ENCODE measurements at regions not wholly inside any gene's neighbourhood (a gene's known extent, or its start where the extent isn't known, plus 50 kb on each side); places are given as distances from the start of the nearest gene placed in this dataset.

- no peaks in the 10 kb centered on the region for H3K27me3 ChIP-seq
- intact Hi-C loops (cut with DNase I): no loop called here
- H3K9me3 ChIP-seq: no peaks in the 10 kb centered on the region
- no peak overlapping the region for H3K4me3 ChIP-seq
- H3K27ac ChIP-seq: no peak overlapping the region
- H3K36me3 ChIP-seq: no peaks in the 10 kb centered on the region
- no peaks in the 10 kb centered on the region for H3K4me1 ChIP-seq
- TF ChIP-seq POLR2A (IDR thresholded peaks at IDR 0.05) (no peak), CTCF (IDR thresholded peaks at IDR 0.05) (no peak), POLR2AphosphoS5 (IDR thresholded peaks at IDR 0.05; ENCODE audit: insufficient read depth in 1 of 2, low read depth in 1 of 2) (no peak)
- no peak for DNase-seq (ENCODE audit: extremely low spot score in 2 of 2)
These were observed 430.3 kb downstream of the TFAP2A start for GRCh38 chr6:9984607-9985006.

- intact Hi-C loops (cut with DNase I): no loop called here
- no peak for DNase-seq (ENCODE audit: extremely low spot score in 2 of 2)
- TF ChIP-seq POLR2A (IDR thresholded peaks at IDR 0.05) (no peak), CTCF (IDR thresholded peaks at IDR 0.05) (no peak), POLR2AphosphoS5 (IDR thresholded peaks at IDR 0.05; ENCODE audit: insufficient read depth in 1 of 2, low read depth in 1 of 2) (no peak)
- H3K27me3 ChIP-seq: no peaks in the 10 kb centered on the region
- H3K27ac ChIP-seq: no peak overlapping the region
- no peak overlapping the region for H3K4me3 ChIP-seq
- no peaks in the 10 kb centered on the region for H3K4me1 ChIP-seq
- H3K9me3 ChIP-seq: no peaks in the 10 kb centered on the region
- H3K36me3 ChIP-seq: no peaks in the 10 kb centered on the region
These were observed 431.7 kb downstream of the TFAP2A start for GRCh38 chr6:9983168-9983567.

GRCh38 chr6:9982215-9982614 lies 432.7 kb downstream of the TFAP2A start:
- intact Hi-C loops (cut with DNase I): no loop called here
- DNase-seq (ENCODE audit: extremely low spot score in 2 of 2): no peak
- Histone ChIP-seq H3K27me3 (no peaks in the 10 kb centered on the region), H3K9me3 (no peaks in the 10 kb centered on the region), H3K4me3 (no peak overlapping the region), H3K4me1 (no peaks in the 10 kb centered on the region), H3K27ac (no peak overlapping the region), H3K36me3 (no peaks in the 10 kb centered on the region)
- TF ChIP-seq POLR2AphosphoS5 (IDR thresholded peaks at IDR 0.05; ENCODE audit: insufficient read depth in 1 of 2, low read depth in 1 of 2): no peak
- TF ChIP-seq CTCF (IDR thresholded peaks at IDR 0.05): no peak
- no peak for TF ChIP-seq POLR2A (IDR thresholded peaks at IDR 0.05)

- H3K9me3 ChIP-seq: no peaks in the 10 kb centered on the region
- no peak overlapping the region for H3K27ac ChIP-seq
- no peaks in the 10 kb centered on the region for H3K36me3 ChIP-seq
- H3K27me3 ChIP-seq: no peaks in the 10 kb centered on the region
- TF ChIP-seq POLR2A (IDR thresholded peaks at IDR 0.05): no peak
- TF ChIP-seq POLR2AphosphoS5 (IDR thresholded peaks at IDR 0.05; ENCODE audit: insufficient read depth in 1 of 2, low read depth in 1 of 2): no peak
- no peak for TF ChIP-seq CTCF (IDR thresholded peaks at IDR 0.05)
- intact Hi-C loops (cut with DNase I): no loop called here
- DNase-seq (ENCODE audit: extremely low spot score in 2 of 2): no peak
- no peaks in the 10 kb centered on the region for H3K4me1 ChIP-seq
- no peak overlapping the region for H3K4me3 ChIP-seq
These were observed 434.9 kb downstream of the TFAP2A start for GRCh38 chr6:9979996-9980395.

GRCh38 chr6:9978480-9978879 lies 436.4 kb downstream of the TFAP2A start:
- TF ChIP-seq POLR2A (IDR thresholded peaks at IDR 0.05) (no peak), POLR2AphosphoS5 (IDR thresholded peaks at IDR 0.05; ENCODE audit: insufficient read depth in 1 of 2, low read depth in 1 of 2) (no peak), CTCF (IDR thresholded peaks at IDR 0.05) (no peak)
- intact Hi-C loops (cut with DNase I): no loop called here

More at GRCh38 chr6:9978480-9978879, 436.4 kb downstream of the TFAP2A start:
- H3K4me1 ChIP-seq: no peaks in the 10 kb centered on the region
- no peaks in the 10 kb centered on the region for H3K9me3 ChIP-seq
- DNase-seq (ENCODE audit: extremely low spot score in 2 of 2): no peak
- no peak overlapping the region for H3K27ac ChIP-seq
- no peak overlapping the region for H3K4me3 ChIP-seq
- H3K36me3 ChIP-seq: no peaks in the 10 kb centered on the region
- H3K27me3 ChIP-seq: no peaks in the 10 kb centered on the region

Data from vagina (tissue), 2 donors.